KBM-7 (cell line): ENCODE measurements at regions not wholly inside any gene's neighbourhood (a gene's known extent, or its start where the extent isn't known, plus 50 kb on each side); places are given as distances from the start of the nearest gene placed in this dataset.

Source experiments
- DNase-seq: peaks from one replicate; pipeline ENCODE4 v3.0.0-alpha.2; 2015
- in situ Hi-C: fragments of 300-500 bp; cut with MboI; formaldehyde crosslinking; loops from 2 replicates; pipeline ENCODE4 v1.14.3; 2020; ENCODE audit warnings: low sequenced_read_pairs, low pct_unique_long_range_greater_than_20kb, mixed read lengths

GRCh38 chrX:10074241-10074941 lies 82.4 kb upstream of the CLCN4 start:
- DNase-seq: no peak
- in situ Hi-C loops: no loop called here

- no peak for DNase-seq
- in situ Hi-C loops: no loop called here
Observed at GRCh38 chrX:10076765-10077164, 80.0 kb upstream of the CLCN4 start.

- in situ Hi-C loops: no loop called here
- DNase-seq: no peak
Observed at GRCh38 chrX:10077425-10078188, 79.2 kb upstream of the CLCN4 start.

GRCh38 chrX:10078266-10078665 lies 78.5 kb upstream of the CLCN4 start:
- no peak for DNase-seq
- in situ Hi-C loops: no loop called here

- no peak for DNase-seq
Observed at GRCh38 chrX:10079231-10079630, 77.5 kb upstream of the CLCN4 start.

GRCh38 chrX:10083809-10084208 lies 73.0 kb upstream of the CLCN4 start:
- in situ Hi-C loops: no loop called here
- DNase-seq: no peak

More at GRCh38 chrX:10079231-10079630, 77.5 kb upstream of the CLCN4 start:
- in situ Hi-C loops: no loop called here

GRCh38 chrX:10085223-10085622 lies 71.6 kb upstream of the CLCN4 start:
- DNase-seq: peak; percentile 39
- in situ Hi-C loops: no loop called here

- no peak for DNase-seq
- in situ Hi-C loops: no loop called here
Observed at GRCh38 chrX:10086676-10087075, 70.1 kb upstream of the CLCN4 start.

GRCh38 chrX:10087391-10087790 lies 69.4 kb upstream of the CLCN4 start:
- no peak for DNase-seq
- in situ Hi-C loops: no loop called here

GRCh38 chrX:10089378-10089795 lies 67.4 kb upstream of the CLCN4 start:
- in situ Hi-C loops: no loop called here
- DNase-seq: no peak

GRCh38 chrX:10090319-10090718 lies 66.5 kb upstream of the CLCN4 start:
- DNase-seq: no peak
- in situ Hi-C loops: no loop called here

- in situ Hi-C loops: no loop called here
Observed at GRCh38 chrX:10095246-10095645, 61.5 kb upstream of the CLCN4 start.

GRCh38 chrX:10095698-10096432 lies 60.9 kb upstream of the CLCN4 start:
- DNase-seq: no peak
- in situ Hi-C loops: no loop called here

More at GRCh38 chrX:10095246-10095645, 61.5 kb upstream of the CLCN4 start:
- DNase-seq: no peak

- DNase-seq: no peak
- in situ Hi-C loops: no loop called here
Observed at GRCh38 chrX:10098270-10098713, 58.5 kb upstream of the CLCN4 start.

GRCh38 chrX:10099411-10099810 lies 57.4 kb upstream of the CLCN4 start:
- in situ Hi-C loops: no loop called here
- no peak for DNase-seq

- no peak for DNase-seq
- in situ Hi-C loops: loop anchor here (25.0 kb wide), 1 partner anchor 214 kb away; no protein-coding TSS in a partner anchor
Observed at GRCh38 chrX:10101269-10101668, 55.5 kb upstream of the CLCN4 start.

- no peak for DNase-seq
- in situ Hi-C loops: loop anchor here (25.0 kb wide), 1 partner anchor 215 kb away; no protein-coding TSS in a partner anchor
Observed at GRCh38 chrX:10102046-10102704, 54.6 kb upstream of the CLCN4 start.

GRCh38 chrX:10103023-10103422 lies 53.8 kb upstream of the CLCN4 start:
- in situ Hi-C loops: loop anchor here (25.0 kb wide), 1 partner anchor 216 kb away; no protein-coding TSS in a partner anchor
- no peak for DNase-seq
